ENCODE measurements at regions not wholly inside any gene's neighbourhood (a gene's known extent, or its start where the extent isn't known, plus 50 kb on each side); places are given as distances from the start of the nearest gene placed in this dataset.

- no peak for DNase-seq (ENCODE audit: low spot score)
- no peak for TF ChIP-seq CTCF (IDR thresholded peaks at IDR 0.05)
- Histone ChIP-seq H3K4me3 (no peak overlapping the region), H3K27ac (no peak overlapping the region)
These were observed 80.6 kb downstream of the RPL27A start for GRCh38 chr11:8763070-8763685.

- no peak overlapping the region for H3K27ac ChIP-seq
- no peak for DNase-seq (ENCODE audit: low spot score)
- no peak overlapping the region for H3K4me3 ChIP-seq
- no peak for TF ChIP-seq CTCF (IDR thresholded peaks at IDR 0.05)
These were observed 82.7 kb downstream of the RPL27A start for GRCh38 chr11:8765294-8765693.

GRCh38 chr11:8766043-8766987 is 83.7 kb downstream of the RPL27A start:
- peak; percentile 46 for DNase-seq (ENCODE audit: low spot score)
- Histone ChIP-seq H3K4me3 (no peak overlapping the region), H3K27ac (peak overlapping the region in 1 of 2 donors; percentile 44)
- no peak for TF ChIP-seq CTCF (IDR thresholded peaks at IDR 0.05)

GRCh38 chr11:8766988-8767374 is 84.4 kb downstream of the RPL27A start:
- Histone ChIP-seq H3K4me3 (no peak overlapping the region), H3K27ac (peak overlapping the region in 1 of 2 donors; percentile 44)
- DNase-seq (ENCODE audit: low spot score), result no peak
- no peak for TF ChIP-seq CTCF (IDR thresholded peaks at IDR 0.05)

GRCh38 chr11:8767466-8768142 is 85.0 kb downstream of the RPL27A start:
- H3K4me3 ChIP-seq, result no peak overlapping the region
- no peak for DNase-seq (ENCODE audit: low spot score)
- TF ChIP-seq CTCF (IDR thresholded peaks at IDR 0.05), result no peak
- peak overlapping the region in 1 of 2 donors; percentile 51 for H3K27ac ChIP-seq

- peak overlapping the region; percentile 55 to 68 for H3K27ac ChIP-seq
- peak; percentile 27 for TF ChIP-seq CTCF (IDR thresholded peaks at IDR 0.05)
- no peak for DNase-seq (ENCODE audit: low spot score)
These were observed 86.2 kb downstream of the RPL27A start for GRCh38 chr11:8768625-8769333.

More at GRCh38 chr11:8768625-8769333, 86.2 kb downstream of the RPL27A start:
- no peak overlapping the region for H3K4me3 ChIP-seq
